Lung (tissue), 11 donors: ENCODE measurements at regions not wholly inside any gene's neighbourhood (a gene's known extent, or its start where the extent isn't known, plus 50 kb on each side); places are given as distances from the start of the nearest gene placed in this dataset.

Source experiments
- ATAC-seq: fragments of 200-7000 bp; cut with Tn5 transposase; one replicate; pipeline ENCODE4 v1.9.1; 2020; ENCODE audit warnings: moderate number of reproducible peaks; ENCODE audit not compliant: insufficient read depth, low FRiP score
- DNase-seq, 3 donors: peaks; one replicate each; pipeline ENCODE4 v3.0.0-alpha.2; 2013 to 2017
- H3K27ac ChIP-seq, 2 donors: one replicate each; pipeline ENCODE4 v1.5.1; 2013; ENCODE audit warnings: mild to moderate bottlenecking in 2 of 2, moderate library complexity in 2 of 2, control low read depth in 1 of 2, inconsistent platforms in 1 of 2, low read depth in 1 of 2, low read length in 1 of 2
- H3K27me3 ChIP-seq, 3 donors: one replicate each; pipeline ENCODE4 v1.5.1; 2013; ENCODE audit warnings: low read length in 2 of 3; ENCODE audit not compliant: control insufficient read depth in 3 of 3, insufficient read depth in 3 of 3
- H3K36me3 ChIP-seq, 4 donors: one replicate each; pipeline ENCODE4 v1.5.1; 2013; ENCODE audit warnings: low read length in 4 of 4, mild to moderate bottlenecking in 1 of 4, moderate library complexity in 1 of 4; ENCODE audit not compliant: control insufficient read depth in 4 of 4, insufficient read depth in 4 of 4
- H3K4me1 ChIP-seq, 5 donors: one replicate each; pipeline ENCODE4 v1.5.1; 2013; ENCODE audit warnings: low read length in 5 of 5, mild to moderate bottlenecking in 2 of 5, moderate library complexity in 1 of 5; ENCODE audit not compliant: control insufficient read depth in 5 of 5, insufficient read depth in 5 of 5
- H3K4me3 ChIP-seq: one replicate; pipeline ENCODE4 v1.5.1; 2013; ENCODE audit warnings: mild to moderate bottlenecking, control low read depth, moderate library complexity
- H3K9ac ChIP-seq, 2 donors: one replicate each; pipeline ENCODE4 v1.5.1; 2013; ENCODE audit warnings: low read length in 2 of 2, control low read depth in 1 of 2; ENCODE audit not compliant: insufficient read depth in 1 of 2
- H3K9me3 ChIP-seq, 4 donors: one replicate each; pipeline ENCODE4 v1.5.1; 2013; ENCODE audit warnings: low read length in 3 of 4, mild to moderate bottlenecking in 1 of 4, moderate library complexity in 1 of 4; ENCODE audit not compliant: control insufficient read depth in 4 of 4, insufficient read depth in 3 of 4
- CTCF ChIP-seq: IDR thresholded peaks from 2 replicates; pipeline ENCODE4 v1.5.1; 2012; ENCODE audit warnings: mild to moderate bottlenecking; ENCODE audit errors: control extremely low read depth, extremely low read depth
- WGBS, 2 donors: extraction: QIAGEN DNeasy Blood & Tissue Kit; methylation state at CpG; one replicate each; pipeline ENCODE4 v1.1.7; 2013; 5-methylcytosine and 5-hydroxymethylcytosine counted together
- donor health status: control.
- donor health status: control.
- donor health status: Bipolar disorder and iron deficiency.
- donor health status: healthy.
- donor health status: DM: yes; HTN: yes; CAD: no.

GRCh38 chr1:34631126-34631525 is 123.7 kb upstream of the GJB5 start:
- TF ChIP-seq CTCF = no peak
- H3K36me3 ChIP-seq = no peaks in the 10 kb centered on the region
- no peak for ATAC-seq
- no peak for DNase-seq
- no peak overlapping the region for H3K27ac ChIP-seq
- H3K9me3 ChIP-seq = peaks cover 0 to 2% (median 0%) of the 10 kb centered on the region in 4 donors
- no peak overlapping the region for H3K9ac ChIP-seq
- peaks cover 0 to 3% (median 0%) of the 10 kb centered on the region in 5 donors for H3K4me1 ChIP-seq
- no peak overlapping the region for H3K4me3 ChIP-seq
- 66 to 72% methylated on average over 2 of the region's 2 CpGs for WGBS, 2 donors
- H3K27me3 ChIP-seq = no peaks in the 10 kb centered on the region

GRCh38 chr1:34639701-34640100 is 115.1 kb upstream of the GJB5 start:
- H3K9me3 ChIP-seq = no peaks in the 10 kb centered on the region
- DNase-seq (no peak), ATAC-seq (no peak)
- TF ChIP-seq CTCF = no peak
- no peak overlapping the region for H3K9ac ChIP-seq
- peaks cover 0 to 3% (median 0%) of the 10 kb centered on the region in 5 donors for H3K4me1 ChIP-seq
- 63 to 71% methylated on average over 9 of the region's 9 CpGs for WGBS, 2 donors
- no peak overlapping the region for H3K4me3 ChIP-seq
- H3K27me3 ChIP-seq = peaks cover 0 to 1% (median 0%) of the 10 kb centered on the region in 3 donors
- no peak overlapping the region for H3K27ac ChIP-seq
- H3K36me3 ChIP-seq = no peaks in the 10 kb centered on the region

- no peak overlapping the region for H3K27ac ChIP-seq
- DNase-seq (no peak), ATAC-seq (no peak)
- no peak overlapping the region for H3K9ac ChIP-seq
- peaks cover 0 to 3% (median 0%) of the 10 kb centered on the region in 5 donors for H3K4me1 ChIP-seq
- TF ChIP-seq CTCF = no peak
- no peak overlapping the region for H3K4me3 ChIP-seq
- no peaks in the 10 kb centered on the region for H3K9me3 ChIP-seq
- H3K36me3 ChIP-seq = no peaks in the 10 kb centered on the region
- H3K27me3 ChIP-seq = peaks cover 0 to 5% (median 0%) of the 10 kb centered on the region in 3 donors
- WGBS, 2 donors = 59 to 61% methylated on average over 10 of the region's 10 CpGs
Observed at GRCh38 chr1:34640654-34641401, 114.0 kb upstream of the GJB5 start.
